Adipocyte (in vitro differentiated cells): ENCODE measurements at regions not wholly inside any gene's neighbourhood (a gene's known extent, or its start where the extent isn't known, plus 50 kb on each side); places are given as distances from the start of the nearest gene placed in this dataset.

Source experiments
- DNase-seq: peaks from one replicate; pipeline ENCODE4 v3.0.0-alpha.2; 2015; ENCODE audit warnings: low read depth
- H3K27me3 ChIP-seq: replicated peaks from 2 replicates; pipeline ENCODE4 v1.7.0; 2013; ENCODE audit warnings: mild to moderate bottlenecking, low read length, moderate library complexity; ENCODE audit not compliant: control insufficient read depth, insufficient read depth
- H3K36me3 ChIP-seq: 2 replicates; pipeline ENCODE4 v1.7.0; 2013; ENCODE audit warnings: low read length, mild to moderate bottlenecking, moderate library complexity; ENCODE audit not compliant: control insufficient read depth, insufficient read depth, severe bottlenecking
- H3K4me1 ChIP-seq: 2 replicates; pipeline ENCODE4 v1.7.0; 2013; ENCODE audit warnings: mild to moderate bottlenecking, low read length, moderate library complexity; ENCODE audit not compliant: control insufficient read depth, insufficient read depth
- H3K4me3 ChIP-seq: 2 replicates; pipeline ENCODE4 v1.7.0; 2013; ENCODE audit warnings: mild to moderate bottlenecking, low read length, moderate library complexity
- H3K9ac ChIP-seq: 2 replicates; pipeline ENCODE4 v1.7.0; 2013; ENCODE audit warnings: mild to moderate bottlenecking, low read length, moderate library complexity
- H3K9me3 ChIP-seq: 2 replicates; pipeline ENCODE4 v1.7.0; 2013; ENCODE audit warnings: mild to moderate bottlenecking, low read length, moderate library complexity; ENCODE audit not compliant: control insufficient read depth

DNA sequence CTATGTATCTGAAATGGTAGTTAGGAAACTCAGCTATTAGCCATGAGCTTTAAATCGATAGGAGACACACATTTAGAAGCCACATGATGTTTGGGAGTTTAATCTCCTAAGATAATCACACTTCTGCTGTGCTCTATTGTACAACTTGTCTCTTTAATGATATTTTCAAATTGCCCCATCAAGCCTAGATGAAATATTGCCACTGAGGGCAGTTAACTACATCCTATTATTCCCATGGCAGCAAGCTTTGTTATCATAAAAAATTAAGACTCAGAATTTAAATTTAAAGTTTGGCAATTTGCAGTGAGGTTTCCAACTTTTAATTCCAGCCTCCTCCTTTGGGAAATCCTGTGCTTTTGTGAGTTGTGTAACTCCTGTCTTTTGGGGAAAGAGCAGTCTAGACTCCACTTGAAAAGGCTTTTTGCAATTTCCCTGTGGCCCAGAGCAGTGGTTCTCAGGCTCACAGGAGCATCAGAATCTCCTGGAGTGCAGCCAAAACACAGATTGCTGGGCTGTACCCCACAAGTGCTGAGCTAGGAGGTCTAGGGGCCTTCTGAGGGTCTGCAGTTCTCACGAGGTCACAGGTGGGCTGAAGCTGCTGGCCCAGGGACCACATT is 792.4 kb downstream of the QKI start:
- peaks cover 15% of the 10 kb centered on the region for H3K4me1 ChIP-seq
- H3K36me3 ChIP-seq = no peaks in the 10 kb centered on the region
- DNase-seq = no peak
- no peak overlapping the region for H3K4me3 ChIP-seq
- peaks cover 5% of the 10 kb centered on the region for H3K9me3 ChIP-seq
- H3K9ac ChIP-seq = no peak overlapping the region
- no peaks in the 10 kb centered on the region for H3K27me3 ChIP-seq

GRCh38 chr6:164200071-164200470 is 785.6 kb downstream of the QKI start:
- no peaks in the 10 kb centered on the region for H3K27me3 ChIP-seq
- no peak for DNase-seq
- no peaks in the 10 kb centered on the region for H3K36me3 ChIP-seq
- H3K4me1 ChIP-seq = peaks cover 16% of the 10 kb centered on the region
- no peak overlapping the region for H3K4me3 ChIP-seq
- peaks cover under 1% of the 10 kb centered on the region for H3K9me3 ChIP-seq
- H3K9ac ChIP-seq = no peak overlapping the region

DNA sequence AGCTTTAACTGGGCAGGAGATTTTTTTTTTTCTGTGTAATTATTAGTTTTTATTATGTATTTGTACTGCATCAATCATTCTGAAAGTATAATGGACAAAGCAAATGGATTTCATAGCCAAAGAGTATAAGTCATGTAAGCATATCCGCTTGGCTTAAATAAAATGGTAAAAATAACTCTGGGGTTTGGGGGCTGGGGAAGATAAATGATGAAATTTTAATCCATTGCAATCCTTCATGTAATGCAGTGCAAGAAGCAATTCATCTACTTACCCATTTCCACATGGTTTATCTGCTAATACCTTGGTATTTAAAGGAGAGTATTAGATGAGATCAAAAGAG is 781.4 kb downstream of the QKI start:
- DNase-seq = no peak
- Histone ChIP-seq H3K4me1 (peaks cover 14% of the 10 kb centered on the region), H3K9me3 (no peaks in the 10 kb centered on the region), H3K27me3 (no peaks in the 10 kb centered on the region), H3K9ac (no peak overlapping the region), H3K36me3 (no peaks in the 10 kb centered on the region), H3K4me3 (peak overlapping the region; percentile 63)

DNA sequence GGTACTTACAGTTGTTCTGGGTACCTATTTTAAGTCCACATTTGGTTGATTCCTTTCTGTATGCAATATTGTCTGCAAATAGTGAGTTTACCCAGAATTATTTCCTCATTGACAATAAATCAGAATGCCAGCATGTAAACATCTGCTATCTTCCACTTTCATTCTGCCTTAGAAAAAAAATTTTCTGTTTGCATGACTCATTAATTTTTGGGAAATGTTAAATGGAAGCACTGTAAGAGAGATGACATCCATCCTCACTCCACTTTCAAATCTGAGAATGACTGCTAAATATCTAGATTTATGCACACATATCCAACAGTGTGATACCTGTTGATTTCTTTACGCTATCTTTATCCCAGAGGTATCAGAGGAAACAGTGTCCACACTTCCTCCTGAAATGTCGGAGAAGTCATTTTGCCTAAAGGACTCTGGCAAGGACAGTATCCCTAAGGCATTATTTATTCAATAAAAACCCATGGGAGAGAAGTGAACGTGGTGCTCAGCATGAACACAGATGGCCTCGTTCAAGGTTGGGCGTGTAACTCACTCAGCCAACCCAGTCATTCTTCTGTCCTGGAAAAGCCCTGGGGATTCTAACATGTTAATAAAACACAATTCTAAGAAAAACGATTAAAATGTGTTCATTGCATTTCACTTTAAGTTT is 780.9 kb downstream of the QKI start:
- H3K4me1 ChIP-seq = peaks cover 14% of the 10 kb centered on the region
- H3K36me3 ChIP-seq = no peaks in the 10 kb centered on the region
- peak overlapping the region; percentile 63 for H3K4me3 ChIP-seq
- H3K27me3 ChIP-seq = no peaks in the 10 kb centered on the region
- no peak for DNase-seq
- no peaks in the 10 kb centered on the region for H3K9me3 ChIP-seq
- no peak overlapping the region for H3K9ac ChIP-seq

- H3K27me3 ChIP-seq = no peaks in the 10 kb centered on the region
Observed at GRCh38 chr6:164188861-164189260, 774.3 kb downstream of the QKI start.

DNA sequence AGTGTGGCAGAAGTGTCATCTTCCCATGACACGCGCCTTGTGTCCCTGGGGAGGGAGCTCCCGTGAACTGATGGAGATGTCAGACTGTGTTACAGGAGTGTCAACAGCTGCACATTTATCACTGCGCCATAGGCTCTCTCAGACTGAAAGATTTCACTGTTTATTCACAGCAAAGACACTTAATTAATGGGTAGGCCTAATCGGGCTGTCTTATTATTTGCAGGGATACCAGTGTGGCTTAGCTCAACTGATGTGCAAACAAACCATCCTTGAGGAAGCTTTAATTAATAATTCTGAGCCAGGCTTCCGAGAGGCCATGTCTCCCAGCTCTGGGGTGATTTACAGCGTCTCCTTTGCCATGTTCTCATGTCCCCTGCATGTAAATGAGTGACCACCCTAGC is 771.0 kb downstream of the QKI start:
- DNase-seq = no peak
- H3K4me1 ChIP-seq = no peaks in the 10 kb centered on the region
- H3K9me3 ChIP-seq = peaks cover 2% of the 10 kb centered on the region
- H3K36me3 ChIP-seq = no peaks in the 10 kb centered on the region
- H3K4me3 ChIP-seq = no peak overlapping the region
- no peaks in the 10 kb centered on the region for H3K27me3 ChIP-seq
- no peak overlapping the region for H3K9ac ChIP-seq

More at GRCh38 chr6:164188861-164189260, 774.3 kb downstream of the QKI start:
- Histone ChIP-seq H3K36me3 (no peaks in the 10 kb centered on the region), H3K9me3 (no peaks in the 10 kb centered on the region), H3K9ac (no peak overlapping the region), H3K4me3 (no peak overlapping the region), H3K4me1 (no peaks in the 10 kb centered on the region)
- DNase-seq = no peak

GRCh38 chr6:164184410-164184809 is 769.9 kb downstream of the QKI start:
- Histone ChIP-seq H3K9me3 (peaks cover 2% of the 10 kb centered on the region), H3K4me1 (no peaks in the 10 kb centered on the region), H3K4me3 (no peak overlapping the region), H3K9ac (no peak overlapping the region), H3K36me3 (no peaks in the 10 kb centered on the region), H3K27me3 (no peaks in the 10 kb centered on the region)
- no peak for DNase-seq

GRCh38 chr6:164183556-164184123 is 769.1 kb downstream of the QKI start:
- Histone ChIP-seq H3K4me3 (no peak overlapping the region), H3K4me1 (no peaks in the 10 kb centered on the region), H3K27me3 (no peaks in the 10 kb centered on the region), H3K9ac (no peak overlapping the region), H3K36me3 (no peaks in the 10 kb centered on the region), H3K9me3 (peaks cover 2% of the 10 kb centered on the region)
- DNase-seq = no peak

DNA sequence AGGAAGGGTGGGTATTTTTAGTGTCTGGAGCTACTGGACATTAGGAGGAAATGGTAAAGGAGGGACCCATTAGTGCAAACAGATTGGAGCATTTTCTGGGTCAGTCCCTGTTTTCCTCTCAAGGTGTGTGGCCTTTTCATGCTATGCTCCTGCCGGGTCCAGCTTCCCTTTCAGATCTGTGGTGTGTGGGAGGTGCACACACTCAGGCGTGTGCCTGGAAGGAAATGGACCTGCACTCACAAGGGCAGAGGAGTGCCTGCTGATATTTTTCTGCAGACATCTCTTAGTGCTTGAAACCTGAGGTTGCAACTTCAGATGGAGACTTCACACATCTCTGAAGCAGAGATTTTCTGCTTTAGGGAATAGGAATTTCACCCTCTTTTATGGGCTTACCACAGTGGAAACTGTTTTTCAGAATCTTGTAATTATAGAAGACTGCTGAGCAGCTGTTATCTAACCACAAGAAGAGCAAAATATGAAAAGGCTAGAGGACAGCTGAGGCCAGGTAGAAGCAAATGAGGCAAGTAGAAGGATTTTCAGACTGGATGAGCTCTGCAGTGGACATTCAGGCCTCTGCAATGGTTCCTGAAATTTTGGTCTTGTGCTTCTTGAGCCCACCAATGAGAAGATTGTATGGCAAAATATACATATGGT is 764.3 kb downstream of the QKI start:
- H3K4me1 ChIP-seq = no peaks in the 10 kb centered on the region
- DNase-seq = no peak
- peaks cover 2% of the 10 kb centered on the region for H3K9me3 ChIP-seq
- H3K27me3 ChIP-seq = no peaks in the 10 kb centered on the region
- no peak overlapping the region for H3K9ac ChIP-seq
- H3K36me3 ChIP-seq = no peaks in the 10 kb centered on the region
- no peak overlapping the region for H3K4me3 ChIP-seq

- H3K36me3 ChIP-seq = no peaks in the 10 kb centered on the region
Observed at GRCh38 chr6:164169355-164169754, 754.8 kb downstream of the QKI start.

GRCh38 chr6:164168595-164168994 is 754.1 kb downstream of the QKI start:
- peaks cover 5% of the 10 kb centered on the region for H3K27me3 ChIP-seq
- H3K4me1 ChIP-seq = no peaks in the 10 kb centered on the region
- no peak overlapping the region for H3K9ac ChIP-seq
- no peaks in the 10 kb centered on the region for H3K36me3 ChIP-seq
- no peak for DNase-seq
- no peaks in the 10 kb centered on the region for H3K9me3 ChIP-seq
- H3K4me3 ChIP-seq = no peak overlapping the region

More at GRCh38 chr6:164169355-164169754, 754.8 kb downstream of the QKI start:
- Histone ChIP-seq H3K4me3 (no peak overlapping the region), H3K27me3 (peaks cover 5% of the 10 kb centered on the region), H3K9me3 (no peaks in the 10 kb centered on the region), H3K9ac (no peak overlapping the region), H3K4me1 (no peaks in the 10 kb centered on the region)
- no peak for DNase-seq
